ENCODE measurements at regions not wholly inside any gene's neighbourhood (a gene's known extent, or its start where the extent isn't known, plus 50 kb on each side); places are given as distances from the start of the nearest gene placed in this dataset.

- DNase-seq (ENCODE audit: low spot score) = no peak
- no peak for TF ChIP-seq CTCF (IDR thresholded peaks at IDR 0.05; ENCODE audit: borderline replicate concordance, control extremely low read depth, extremely low read depth, insufficient read depth, missing control alignments)
- in situ Hi-C loops (cut with MboI; ENCODE audit: low sequenced_read_pairs, unreplicated experiment) = loop anchor here (25.0 kb wide), 1 partner anchor 834 kb away; the partner anchor contains the start of gene HTR1A
Observed at GRCh38 chr5:63128761-63129160, 550.1 kb downstream of the LRRC70 start.

DNA sequence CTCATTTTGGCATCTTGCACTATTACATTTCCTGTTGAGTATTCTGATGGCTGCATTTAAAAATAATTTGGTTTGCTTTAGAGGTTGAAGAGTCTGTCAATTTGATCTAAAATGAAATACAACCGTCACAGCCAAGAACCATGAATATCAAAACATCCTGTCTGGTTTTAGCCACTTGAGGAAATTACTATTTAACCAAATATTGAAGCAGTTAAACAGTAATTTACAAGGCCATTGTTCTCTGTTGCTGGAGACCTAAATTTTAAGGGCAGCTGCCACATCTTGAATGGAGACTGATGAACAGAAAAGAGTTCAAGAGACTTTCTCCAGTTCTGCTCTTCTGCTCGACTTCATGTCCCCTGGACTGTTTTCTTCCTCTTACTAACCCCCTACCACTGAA is 549.4 kb downstream of the LRRC70 start:
- no peak for TF ChIP-seq CTCF (IDR thresholded peaks at IDR 0.05; ENCODE audit: borderline replicate concordance, control extremely low read depth, extremely low read depth, insufficient read depth, missing control alignments)
- in situ Hi-C loops (cut with MboI; ENCODE audit: low sequenced_read_pairs, unreplicated experiment) = loop anchor here (25.0 kb wide), 1 partner anchor 834 kb away; the partner anchor contains the start of gene HTR1A
- DNase-seq (ENCODE audit: low spot score) = no peak

DNA sequence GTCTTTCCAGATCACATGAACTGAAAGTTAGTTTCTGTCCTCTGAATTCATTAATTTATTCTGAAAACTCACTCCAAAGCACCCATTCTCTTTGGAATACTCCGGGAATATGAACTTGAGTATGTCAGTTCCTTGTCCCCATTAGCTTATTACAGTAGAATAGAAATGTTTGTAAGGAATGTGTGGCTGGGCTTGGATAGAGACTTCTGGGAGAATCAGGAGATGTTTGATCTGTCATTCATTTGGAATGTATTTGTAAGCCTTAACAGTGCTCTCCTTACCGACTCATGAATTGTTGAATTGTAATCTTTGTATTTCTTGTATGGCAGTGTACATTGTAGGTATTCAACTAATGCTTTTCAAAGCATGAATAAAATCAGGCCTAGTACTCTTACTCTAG is 548.4 kb downstream of the LRRC70 start:
- no peak for DNase-seq (ENCODE audit: low spot score)
- in situ Hi-C loops (cut with MboI; ENCODE audit: low sequenced_read_pairs, unreplicated experiment) = loop anchor here (25.0 kb wide), 1 partner anchor 835 kb away; the partner anchor contains the start of gene HTR1A
- TF ChIP-seq CTCF (IDR thresholded peaks at IDR 0.05; ENCODE audit: borderline replicate concordance, control extremely low read depth, extremely low read depth, insufficient read depth, missing control alignments) = no peak

DNA sequence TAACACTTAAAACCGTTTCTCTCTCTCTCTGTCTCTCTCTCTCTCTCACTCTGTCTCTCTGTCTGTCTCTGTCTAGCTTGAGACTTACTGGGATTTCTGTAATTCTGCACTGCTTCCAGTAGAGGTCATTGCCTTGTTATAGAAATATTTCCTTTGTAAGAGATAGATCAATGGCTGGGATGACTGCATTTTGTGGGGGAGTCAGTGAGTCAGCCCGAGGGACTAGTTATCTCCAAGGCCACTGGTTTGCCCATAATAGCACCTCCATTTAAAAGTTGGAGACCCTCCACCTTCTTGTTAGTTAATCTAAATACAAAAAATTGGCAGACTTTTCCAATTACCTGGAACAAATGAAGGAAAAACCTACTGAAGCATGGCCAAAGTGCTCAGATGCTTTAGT is 547.2 kb downstream of the LRRC70 start:
- DNase-seq (ENCODE audit: low spot score) = no peak
- TF ChIP-seq CTCF (IDR thresholded peaks at IDR 0.05; ENCODE audit: borderline replicate concordance, control extremely low read depth, extremely low read depth, insufficient read depth, missing control alignments) = peak; percentile 25
- in situ Hi-C loops (cut with MboI; ENCODE audit: low sequenced_read_pairs, unreplicated experiment) = loop anchor here (25.0 kb wide), 1 partner anchor 836 kb away; the partner anchor contains the start of gene HTR1A

DNA sequence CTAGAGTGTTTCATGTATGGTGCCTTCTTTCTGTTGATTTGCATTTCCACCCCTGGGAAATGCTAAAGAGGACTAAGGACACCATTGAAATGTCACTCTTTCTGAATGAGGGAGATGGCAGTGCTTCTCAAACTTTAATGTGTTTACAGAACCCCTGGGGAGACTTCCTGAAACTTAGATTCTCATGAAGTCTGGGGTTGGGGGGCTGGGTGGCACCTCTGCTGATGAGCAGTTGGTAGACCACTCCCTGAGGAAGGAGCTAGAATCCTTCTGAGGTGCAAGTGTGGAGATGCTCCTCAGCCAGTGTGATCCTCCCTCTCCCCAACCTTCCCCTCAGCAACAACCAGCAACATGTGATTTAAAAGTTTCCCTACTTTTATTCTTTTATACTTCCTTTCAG is 546.8 kb downstream of the LRRC70 start:
- in situ Hi-C loops (cut with MboI; ENCODE audit: low sequenced_read_pairs, unreplicated experiment) = loop anchor here (25.0 kb wide), 1 partner anchor 837 kb away; the partner anchor contains the start of gene HTR1A
- TF ChIP-seq CTCF (IDR thresholded peaks at IDR 0.05; ENCODE audit: borderline replicate concordance, control extremely low read depth, extremely low read depth, insufficient read depth, missing control alignments) = no peak
- no peak for DNase-seq (ENCODE audit: low spot score)

- in situ Hi-C loops (cut with MboI; ENCODE audit: low sequenced_read_pairs, unreplicated experiment) = no loop called here
- TF ChIP-seq CTCF (IDR thresholded peaks at IDR 0.05; ENCODE audit: borderline replicate concordance, control extremely low read depth, extremely low read depth, insufficient read depth, missing control alignments) = no peak
- no peak for DNase-seq (ENCODE audit: low spot score)
Observed at GRCh38 chr5:63124266-63124665, 545.6 kb downstream of the LRRC70 start.
